Lower lobe of right lung (tissue), 2 donors: ENCODE measurements at regions not wholly inside any gene's neighbourhood (a gene's known extent, or its start where the extent isn't known, plus 50 kb on each side); places are given as distances from the start of the nearest gene placed in this dataset.

Experiments
- ATAC-seq, 2 donors: fragments of 200-7000 bp; cut with Tn5 transposase; one replicate each; pipeline ENCODE4 v1.9.1; 2020 to 2022; ENCODE audit warnings: mild to moderate bottlenecking in 2 of 2, moderate library complexity in 2 of 2
- DNase-seq: peaks from one replicate; pipeline ENCODE4 v3.0.0-alpha.2; 2020
- H3K27ac ChIP-seq: fragments of 200-600 bp; one replicate; pipeline ENCODE4 v1.8.0; 2022
- H3K27me3 ChIP-seq: fragments of 200-600 bp; one replicate; pipeline ENCODE4 v1.8.0; 2022; ENCODE audit warnings: low read depth
- H3K36me3 ChIP-seq: fragments of 200-600 bp; one replicate; pipeline ENCODE4 v1.8.0; 2022; ENCODE audit warnings: mild to moderate bottlenecking
- H3K4me1 ChIP-seq: fragments of 200-600 bp; one replicate; pipeline ENCODE4 v1.8.0; 2022
- H3K4me3 ChIP-seq: fragments of 200-600 bp; one replicate; pipeline ENCODE4 v1.8.0; 2022; ENCODE audit warnings: mild to moderate bottlenecking
- H3K9me3 ChIP-seq: fragments of 200-600 bp; one replicate; pipeline ENCODE4 v1.8.0; 2022
- CTCF ChIP-seq: fragments of 200-600 bp; IDR thresholded peaks from one replicate; pipeline ENCODE4 v1.8.0; 2022; ENCODE audit warnings: antibody characterized with exemption, mild to moderate bottlenecking
- intact Hi-C: fragments of 100-400 bp; cut with DNase I; formaldehyde crosslinking; loops from one replicate; pipeline ENCODE4 v1.11.0; 2022
- donor health status: DM: no; HTN: yes; CAD: no; lungs with severe emphysema.

- ATAC-seq, result no peak
- no peak overlapping the region for H3K4me3 ChIP-seq
- no peaks in the 10 kb centered on the region for H3K27me3 ChIP-seq
- H3K4me1 ChIP-seq, result no peaks in the 10 kb centered on the region
- intact Hi-C loops, result no loop called here
- H3K27ac ChIP-seq, result no peak overlapping the region
- DNase-seq, result no peak
- TF ChIP-seq CTCF, result no peak
- no peaks in the 10 kb centered on the region for H3K9me3 ChIP-seq
- H3K36me3 ChIP-seq, result no peaks in the 10 kb centered on the region
Measured at GRCh38 chr3:109825971-109826810, 488.8 kb upstream of the DPPA4 start.

DNA sequence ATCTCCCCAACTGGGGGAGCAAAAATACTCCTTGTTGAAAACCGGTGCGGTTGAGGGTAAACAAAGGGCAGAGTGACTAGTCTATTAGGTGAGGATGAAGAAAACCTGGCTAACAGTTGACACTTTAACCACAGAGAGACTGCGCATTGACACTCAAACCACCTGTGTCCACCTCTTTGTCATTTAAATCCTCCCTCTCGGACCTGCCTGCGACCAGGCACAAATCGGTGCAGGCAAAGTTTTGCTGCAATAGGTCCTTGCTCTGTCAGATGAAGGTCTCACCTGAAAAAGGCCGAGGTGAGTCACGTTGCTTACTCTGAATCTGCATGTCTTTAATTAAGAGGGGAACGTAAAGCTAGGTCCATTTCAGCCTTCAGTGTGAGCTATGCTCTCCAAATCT lies 494.1 kb upstream of the DPPA4 start:
- no peaks in the 10 kb centered on the region for H3K9me3 ChIP-seq
- DNase-seq, result no peak
- no peak overlapping the region for H3K27ac ChIP-seq
- H3K36me3 ChIP-seq, result no peaks in the 10 kb centered on the region
- no peak for TF ChIP-seq CTCF
- intact Hi-C loops, result no loop called here
- H3K27me3 ChIP-seq, result no peaks in the 10 kb centered on the region
- ATAC-seq, result no peak
- no peak overlapping the region for H3K4me3 ChIP-seq
- H3K4me1 ChIP-seq, result no peaks in the 10 kb centered on the region

GRCh38 chr3:109835958-109836357 lies 498.6 kb upstream of the DPPA4 start:
- no peak for ATAC-seq
- Histone ChIP-seq H3K27ac (no peak overlapping the region), H3K4me3 (no peak overlapping the region), H3K36me3 (no peaks in the 10 kb centered on the region), H3K9me3 (no peaks in the 10 kb centered on the region), H3K27me3 (no peaks in the 10 kb centered on the region), H3K4me1 (no peaks in the 10 kb centered on the region)
- TF ChIP-seq CTCF, result no peak
- no peak for DNase-seq
- intact Hi-C loops, result no loop called here

- no peaks in the 10 kb centered on the region for H3K4me1 ChIP-seq
- H3K9me3 ChIP-seq, result peaks cover 18% of the 10 kb centered on the region
- intact Hi-C loops, result no loop called here
- TF ChIP-seq CTCF, result no peak
- DNase-seq, result no peak
- H3K36me3 ChIP-seq, result no peaks in the 10 kb centered on the region
- no peak overlapping the region for H3K4me3 ChIP-seq
- no peaks in the 10 kb centered on the region for H3K27me3 ChIP-seq
- no peak overlapping the region for H3K27ac ChIP-seq
- no peak for ATAC-seq
Measured at GRCh38 chr3:109851854-109852253, 514.5 kb upstream of the DPPA4 start.

GRCh38 chr3:109852283-109852682 lies 514.9 kb upstream of the DPPA4 start:
- H3K9me3 ChIP-seq, result peaks cover 18% of the 10 kb centered on the region
- TF ChIP-seq CTCF, result no peak
- no peaks in the 10 kb centered on the region for H3K36me3 ChIP-seq
- ATAC-seq (no peak), DNase-seq (no peak)
- no peak overlapping the region for H3K27ac ChIP-seq
- H3K27me3 ChIP-seq, result no peaks in the 10 kb centered on the region
- H3K4me3 ChIP-seq, result no peak overlapping the region
- H3K4me1 ChIP-seq, result no peaks in the 10 kb centered on the region
- intact Hi-C loops, result no loop called here
